GM12878 (cell line): ENCODE measurements at regions not wholly inside any gene's neighbourhood (a gene's known extent, or its start where the extent isn't known, plus 50 kb on each side); places are given as distances from the start of the nearest gene placed in this dataset.

Experiments used
- ATAC-seq: fragments of 200-7000 bp; cut with Tn5 transposase; 3 replicates; pipeline ENCODE4 v1.9.1; 2020; ENCODE audit warnings: mild to moderate bottlenecking, moderate library complexity
- BruUV-seq: library from RNA; stranded (reverse); fragments of 400-500 nt; replicated peaks from 2 replicates; lab custom pipeline; 2021; lab: Mats Ljungman, UMichigan
- CTCF ChIA-PET: fragments of 300-600 bp; sonication (Branson Sonifier 250); formaldehyde crosslinking; extraction: SDS; loops from one replicate; lab custom pipeline; 2021; ENCODE audit warnings: inconsistent platforms; lab: Yijun Ruan, JAX
- POLR2A ChIA-PET: fragments of 350-600 bp; formaldehyde crosslinking; extraction: SDS; loops from one replicate; lab custom pipeline; 2021; ENCODE audit warnings: inconsistent platforms; lab: Charles Lee
- RAD21 ChIA-PET: fragments of 300-600 bp; sonication (Branson Sonifier 250); formaldehyde crosslinking; loops from one replicate; lab custom pipeline; 2023; ENCODE audit warnings: antibody characterized with exemption; ENCODE audit not compliant: unreplicated experiment; lab: Charles Lee
- SMC1A ChIA-PET: fragments of 300-600 bp; sonication (Branson Sonifier 250); formaldehyde crosslinking; loops from one replicate; lab custom pipeline; 2023; ENCODE audit not compliant: unreplicated experiment, uncharacterized antibody; lab: Charles Lee
- DNase-seq: peaks from one replicate; pipeline ENCODE4 v3.0.0-alpha.2; 2011; ENCODE audit warnings: low read depth, low spot score
- FAIRE-seq: peaks from 3 replicates; lab custom pipeline; 2011; peaks lifted over from hg19 to GRCh38; lab: Jason Lieb, UNC
- H2AFZ ChIP-seq: 2 replicates; pipeline ENCODE4 v1.6.0; 2011; ENCODE audit warnings: low read depth, low read length, control low read depth; ENCODE audit not compliant: control insufficient read depth
- H3K27ac ChIP-seq: 2 replicates; pipeline ENCODE4 v1.5.1; 2011; ENCODE audit warnings: control low read depth; ENCODE audit not compliant: control insufficient read depth, insufficient read depth
- H3K27me3 ChIP-seq, 2 experiments: replicated peaks in 1 of 2; 2 replicates each; pipeline versions ENCODE4 v1.6.0 to v1.6.1; 2011; ENCODE audit warnings: low read length in 1 of 2; ENCODE audit not compliant: control insufficient read depth in 2 of 2, insufficient read depth in 2 of 2
- H3K36me3 ChIP-seq, 2 experiments: 2 replicates each; pipeline ENCODE4 v1.5.1; 2011; ENCODE audit warnings: low read length in 1 of 2; ENCODE audit not compliant: control insufficient read depth in 2 of 2, insufficient read depth in 2 of 2
- H3K4me1 ChIP-seq: 2 replicates; pipeline ENCODE4 v1.6.1; 2011; ENCODE audit warnings: mild to moderate bottlenecking, low read length, moderate library complexity, mixed read lengths; ENCODE audit not compliant: control insufficient read depth, insufficient read depth
- H3K4me2 ChIP-seq: 2 replicates; pipeline ENCODE4 v1.6.0; 2011; ENCODE audit warnings: control low read depth; ENCODE audit not compliant: control insufficient read depth, insufficient read depth
- H3K4me3 ChIP-seq: fragments of 200-600 bp; sonication (generic); 2 replicates; pipeline ENCODE4 v1.5.1; 2016
- H3K79me2 ChIP-seq: 2 replicates; pipeline ENCODE4 v1.6.0; 2011; ENCODE audit warnings: low read length; ENCODE audit not compliant: control insufficient read depth, insufficient read depth
- H3K9ac ChIP-seq: 2 replicates; pipeline ENCODE4 v1.8.0; 2011; ENCODE audit warnings: low read length, control low read depth, mixed read lengths; ENCODE audit not compliant: control insufficient read depth, insufficient read depth
- H3K9me3 ChIP-seq: replicated peaks from 3 replicates; pipeline ENCODE4 v1.5.1; 2011; ENCODE audit warnings: mild to moderate bottlenecking, low read length; ENCODE audit not compliant: control insufficient read depth, insufficient read depth
- H4K20me1 ChIP-seq: 2 replicates; pipeline ENCODE4 v1.6.0; 2011; ENCODE audit not compliant: control insufficient read depth, insufficient read depth
- CBX3 ChIP-seq: fragments of 200-600 bp; sonication (generic); IDR thresholded peaks from 2 replicates; pipeline ENCODE4 v1.6.1; 2016; ENCODE audit warnings: low read depth, borderline replicate concordance
- EP300 ChIP-seq, 2 experiments: fragments of 150-350 bp in 1 of 2; IDR thresholded peaks; 2 replicates each; pipeline ENCODE4 v1.6.1; 2011 to 2012; ENCODE audit warnings: low read depth in 2 of 2, low read length in 2 of 2, borderline replicate concordance in 1 of 2, improper control_type of control experiment in 1 of 2, inconsistent platforms in 1 of 2; ENCODE audit not compliant: control insufficient read depth in 1 of 2
- JUND ChIP-seq: IDR thresholded peaks from 2 replicates; pipeline ENCODE4 v1.6.1; 2012; ENCODE audit warnings: low read depth, mild to moderate bottlenecking, low read length, improper control_type of control experiment, moderate library complexity
- NFXL1 ChIP-seq: fragments of 450-650 bp; IDR thresholded peaks from 2 replicates; pipeline ENCODE4 v1.6.1; 2017; ENCODE audit warnings: antibody characterized with exemption, mild to moderate bottlenecking, borderline replicate concordance
- RUNX3 ChIP-seq: IDR thresholded peaks from 2 replicates; pipeline ENCODE4 v1.6.1; 2012; ENCODE audit warnings: low read length, inconsistent platforms
- SIN3A ChIP-seq: IDR thresholded peaks from 2 replicates; pipeline ENCODE4 v1.6.1; 2012; ENCODE audit warnings: low read depth, low read length, improper control_type of control experiment
- SPI1 ChIP-seq: IDR thresholded peaks from 2 replicates; pipeline ENCODE4 v1.6.1; 2011; ENCODE audit warnings: low read depth, mild to moderate bottlenecking, low read length, moderate library complexity, borderline replicate concordance; ENCODE audit not compliant: insufficient read depth
- WGBS: methylation state at CpG from one replicate; pipeline ENCODE4 v1.1.6; 2016; ENCODE audit warnings: low lambda C conversion rate; ENCODE audit not compliant: insufficient replicate concordance, insufficient coverage; ENCODE audit errors: missing lambda C conversion rate; 5-methylcytosine and 5-hydroxymethylcytosine counted together
- in situ Hi-C: fragments of 300-500 bp; cut with MboI; formaldehyde crosslinking; loops from 9 replicates; pipeline ENCODE4 v1.14.3; 2018; ENCODE audit warnings: mixed read lengths
- intact Hi-C: fragments of 100-400 bp; cut with micrococcal nuclease; formaldehyde crosslinking; loops from one replicate; pipeline ENCODE4 v1.14.2; 2022; ENCODE audit not compliant: unreplicated experiment

GRCh38 chr11:119550053-119550752 is 127.2 kb upstream of the THY1 start (continued):
- no peak for TF ChIP-seq NFXL1
- TF ChIP-seq, all 136 proteins: peak for 0

GRCh38 chr11:119547511-119547910 is 124.5 kb upstream of the THY1 start:
- Histone ChIP-seq H2AFZ (no peak overlapping the region), H3K4me3 (no peak overlapping the region), H3K9ac (no peak overlapping the region), H3K79me2 (no peaks in the 10 kb centered on the region), H4K20me1 (no peaks in the 10 kb centered on the region), H3K9me3 (peaks cover 3% of the 10 kb centered on the region; the same call in 1 of the 3 replicates), H3K27me3 (no peaks in the 10 kb centered on the region), H3K4me1 (no peaks in the 10 kb centered on the region), H3K36me3 (no peaks in the 10 kb centered on the region), H3K27ac (no peak overlapping the region), H3K4me2 (no peak overlapping the region)
- ChIA-PET CTCF (no interaction called here), SMC1A (interaction anchor here (0.9 kb wide), 1 partner anchor 123 kb away, joined by 3 read pairs; no protein-coding TSS in a partner anchor), RAD21 (no interaction called here), POLR2A (no interaction called here)
- DNase-seq (no peak), FAIRE-seq (no peak), ATAC-seq (no peak)
- in situ Hi-C loops (no loop called here), intact Hi-C loops (no loop called here)
- BruUV-seq = no TSS peak
- TF ChIP-seq EP300 (IDR thresholded peaks at IDR 0.05; ENCODE audit: borderline replicate concordance in 1 of 2, control insufficient read depth in 1 of 2, low read depth in 2 of 2, low read length in 2 of 2) = no peak
- no peak for TF ChIP-seq JUND
- no peak for TF ChIP-seq RUNX3
- no peak for TF ChIP-seq SPI1
- TF ChIP-seq SIN3A = no peak
- TF ChIP-seq CBX3 = no peak
- 16% methylated on average over 5 of the region's 5 CpGs for WGBS
